A549 (cell line): ENCODE measurements at regions not wholly inside any gene's neighbourhood (a gene's known extent, or its start where the extent isn't known, plus 50 kb on each side); places are given as distances from the start of the nearest gene placed in this dataset.

Source experiments
- KDM1A ChIP-seq: fragments of 200-600 bp; sonication (generic); IDR thresholded peaks from 2 replicates; pipeline ENCODE4 v1.6.1; 2016; ENCODE audit warnings: low read depth, mild to moderate bottlenecking
- TF ChIP-seq, protein P1 (sequence below): IDR thresholded peaks from 2 replicates; pipeline ENCODE4 v1.6.1; 2012
- TF ChIP-seq, protein P2 (sequence below): fragments of 200-600 bp; sonication (generic); IDR thresholded peaks from 2 replicates; pipeline ENCODE4 v1.6.1; 2016; ENCODE audit warnings: antibody characterized with exemption, mild to moderate bottlenecking, moderate library complexity
- TF ChIP-seq, protein P3 (sequence below): fragments of >200 bp; sonication (Bioruptor Twin); formaldehyde crosslinking; IDR thresholded peaks from 3 replicates; pipeline ENCODE4 v1.5.1; 2016

GRCh38 chr12:42992826-42993225 is 403.3 kb upstream of the PRICKLE1 start:
- TF ChIP-seq, protein P1, sequence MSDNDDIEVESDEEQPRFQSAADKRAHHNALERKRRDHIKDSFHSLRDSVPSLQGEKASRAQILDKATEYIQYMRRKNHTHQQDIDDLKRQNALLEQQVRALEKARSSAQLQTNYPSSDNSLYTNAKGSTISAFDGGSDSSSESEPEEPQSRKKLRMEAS = no peak
- TF ChIP-seq, protein P2, sequence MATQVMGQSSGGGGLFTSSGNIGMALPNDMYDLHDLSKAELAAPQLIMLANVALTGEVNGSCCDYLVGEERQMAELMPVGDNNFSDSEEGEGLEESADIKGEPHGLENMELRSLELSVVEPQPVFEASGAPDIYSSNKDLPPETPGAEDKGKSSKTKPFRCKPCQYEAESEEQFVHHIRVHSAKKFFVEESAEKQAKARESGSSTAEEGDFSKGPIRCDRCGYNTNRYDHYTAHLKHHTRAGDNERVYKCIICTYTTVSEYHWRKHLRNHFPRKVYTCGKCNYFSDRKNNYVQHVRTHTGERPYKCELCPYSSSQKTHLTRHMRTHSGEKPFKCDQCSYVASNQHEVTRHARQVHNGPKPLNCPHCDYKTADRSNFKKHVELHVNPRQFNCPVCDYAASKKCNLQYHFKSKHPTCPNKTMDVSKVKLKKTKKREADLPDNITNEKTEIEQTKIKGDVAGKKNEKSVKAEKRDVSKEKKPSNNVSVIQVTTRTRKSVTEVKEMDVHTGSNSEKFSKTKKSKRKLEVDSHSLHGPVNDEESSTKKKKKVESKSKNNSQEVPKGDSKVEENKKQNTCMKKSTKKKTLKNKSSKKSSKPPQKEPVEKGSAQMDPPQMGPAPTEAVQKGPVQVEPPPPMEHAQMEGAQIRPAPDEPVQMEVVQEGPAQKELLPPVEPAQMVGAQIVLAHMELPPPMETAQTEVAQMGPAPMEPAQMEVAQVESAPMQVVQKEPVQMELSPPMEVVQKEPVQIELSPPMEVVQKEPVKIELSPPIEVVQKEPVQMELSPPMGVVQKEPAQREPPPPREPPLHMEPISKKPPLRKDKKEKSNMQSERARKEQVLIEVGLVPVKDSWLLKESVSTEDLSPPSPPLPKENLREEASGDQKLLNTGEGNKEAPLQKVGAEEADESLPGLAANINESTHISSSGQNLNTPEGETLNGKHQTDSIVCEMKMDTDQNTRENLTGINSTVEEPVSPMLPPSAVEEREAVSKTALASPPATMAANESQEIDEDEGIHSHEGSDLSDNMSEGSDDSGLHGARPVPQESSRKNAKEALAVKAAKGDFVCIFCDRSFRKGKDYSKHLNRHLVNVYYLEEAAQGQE = no peak
- TF ChIP-seq, protein P3, sequence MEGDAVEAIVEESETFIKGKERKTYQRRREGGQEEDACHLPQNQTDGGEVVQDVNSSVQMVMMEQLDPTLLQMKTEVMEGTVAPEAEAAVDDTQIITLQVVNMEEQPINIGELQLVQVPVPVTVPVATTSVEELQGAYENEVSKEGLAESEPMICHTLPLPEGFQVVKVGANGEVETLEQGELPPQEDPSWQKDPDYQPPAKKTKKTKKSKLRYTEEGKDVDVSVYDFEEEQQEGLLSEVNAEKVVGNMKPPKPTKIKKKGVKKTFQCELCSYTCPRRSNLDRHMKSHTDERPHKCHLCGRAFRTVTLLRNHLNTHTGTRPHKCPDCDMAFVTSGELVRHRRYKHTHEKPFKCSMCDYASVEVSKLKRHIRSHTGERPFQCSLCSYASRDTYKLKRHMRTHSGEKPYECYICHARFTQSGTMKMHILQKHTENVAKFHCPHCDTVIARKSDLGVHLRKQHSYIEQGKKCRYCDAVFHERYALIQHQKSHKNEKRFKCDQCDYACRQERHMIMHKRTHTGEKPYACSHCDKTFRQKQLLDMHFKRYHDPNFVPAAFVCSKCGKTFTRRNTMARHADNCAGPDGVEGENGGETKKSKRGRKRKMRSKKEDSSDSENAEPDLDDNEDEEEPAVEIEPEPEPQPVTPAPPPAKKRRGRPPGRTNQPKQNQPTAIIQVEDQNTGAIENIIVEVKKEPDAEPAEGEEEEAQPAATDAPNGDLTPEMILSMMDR = no peak
- no peak for TF ChIP-seq KDM1A
